HTERT RPE-1 (cell line): ENCODE measurements at regions not wholly inside any gene's neighbourhood (a gene's known extent, or its start where the extent isn't known, plus 50 kb on each side); places are given as distances from the start of the nearest gene placed in this dataset.

Experiments used
- in situ Hi-C: fragments of 300-500 bp; cut with MboI; formaldehyde crosslinking; loops from 4 replicates; pipeline ENCODE4 v1.14.3; 2020; ENCODE audit warnings: low sequenced_read_pairs

GRCh38 chr18:70380915-70381896 is 92.4 kb downstream of the SOCS6 start:
- in situ Hi-C loops, result no loop called here
